ENCODE measurements at regions not wholly inside any gene's neighbourhood (a gene's known extent, or its start where the extent isn't known, plus 50 kb on each side); places are given as distances from the start of the nearest gene placed in this dataset.
A peak's percentile ranks its signal among the peaks of the same experiment; 100 is the strongest.

GRCh38 chr9:129422843-129423192, 198.1 kb downstream of the C9orf50 start:
- Histone ChIP-seq H3K27me3 (replicated peaks in 1 of 7) (no peaks in the 10 kb centered on the region), H3K4me1 (peaks cover 6 to 27% (median 18%) of the 10 kb centered on the region in 6 donors), H3K36me3 (no peaks in the 10 kb centered on the region), H3K9me3 (no peaks in the 10 kb centered on the region), H3K27ac (peak overlapping the region in 7 of 8 donors; percentile 13 to 80 (median 64)), H3K4me3 (no peak overlapping the region)
- WGBS, 5 donors = 9 to 30% (median 23%) methylated on average over 3 to 12 of the region's 12 CpGs
- TF ChIP-seq POLR2A (IDR thresholded peaks at IDR 0.05) (no peak), POLR2AphosphoS5 (IDR thresholded peaks at IDR 0.05) (peak; percentile 39 to 66 (median 64))
- TF ChIP-seq, protein P1, sequence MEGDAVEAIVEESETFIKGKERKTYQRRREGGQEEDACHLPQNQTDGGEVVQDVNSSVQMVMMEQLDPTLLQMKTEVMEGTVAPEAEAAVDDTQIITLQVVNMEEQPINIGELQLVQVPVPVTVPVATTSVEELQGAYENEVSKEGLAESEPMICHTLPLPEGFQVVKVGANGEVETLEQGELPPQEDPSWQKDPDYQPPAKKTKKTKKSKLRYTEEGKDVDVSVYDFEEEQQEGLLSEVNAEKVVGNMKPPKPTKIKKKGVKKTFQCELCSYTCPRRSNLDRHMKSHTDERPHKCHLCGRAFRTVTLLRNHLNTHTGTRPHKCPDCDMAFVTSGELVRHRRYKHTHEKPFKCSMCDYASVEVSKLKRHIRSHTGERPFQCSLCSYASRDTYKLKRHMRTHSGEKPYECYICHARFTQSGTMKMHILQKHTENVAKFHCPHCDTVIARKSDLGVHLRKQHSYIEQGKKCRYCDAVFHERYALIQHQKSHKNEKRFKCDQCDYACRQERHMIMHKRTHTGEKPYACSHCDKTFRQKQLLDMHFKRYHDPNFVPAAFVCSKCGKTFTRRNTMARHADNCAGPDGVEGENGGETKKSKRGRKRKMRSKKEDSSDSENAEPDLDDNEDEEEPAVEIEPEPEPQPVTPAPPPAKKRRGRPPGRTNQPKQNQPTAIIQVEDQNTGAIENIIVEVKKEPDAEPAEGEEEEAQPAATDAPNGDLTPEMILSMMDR (IDR thresholded peaks at IDR 0.05 in 8 of 11, conservative IDR thresholded peaks at IDR 0.05 in 3 of 11) = no peak
- intact Hi-C loops (cut with DNase I; ENCODE audit: low total_unique reads) = no loop called here
- DNase-seq = peak; percentile 88

GRCh38 chr9:129422032-129422842, 198.7 kb downstream of the C9orf50 start:
- Histone ChIP-seq H3K9me3 (no peaks in the 10 kb centered on the region), H3K36me3 (no peaks in the 10 kb centered on the region), H3K4me3 (no peak overlapping the region), H3K27me3 (replicated peaks in 1 of 7) (no peaks in the 10 kb centered on the region), H3K27ac (peak overlapping the region in 6 of 8 donors; percentile 61 to 80 (median 70)), H3K4me1 (peaks cover 6 to 27% (median 20%) of the 10 kb centered on the region in 6 donors)
- no peak for DNase-seq
- intact Hi-C loops (cut with DNase I; ENCODE audit: low total_unique reads) = no loop called here
- TF ChIP-seq POLR2AphosphoS5 (IDR thresholded peaks at IDR 0.05) = no peak
- TF ChIP-seq, protein P1 (IDR thresholded peaks at IDR 0.05 in 8 of 11, conservative IDR thresholded peaks at IDR 0.05 in 3 of 11) = no peak
- TF ChIP-seq POLR2A (IDR thresholded peaks at IDR 0.05) = no peak
- 56 to 67% (median 64%) methylated on average over 11 of the region's 11 CpGs for WGBS, 5 donors

DNA sequence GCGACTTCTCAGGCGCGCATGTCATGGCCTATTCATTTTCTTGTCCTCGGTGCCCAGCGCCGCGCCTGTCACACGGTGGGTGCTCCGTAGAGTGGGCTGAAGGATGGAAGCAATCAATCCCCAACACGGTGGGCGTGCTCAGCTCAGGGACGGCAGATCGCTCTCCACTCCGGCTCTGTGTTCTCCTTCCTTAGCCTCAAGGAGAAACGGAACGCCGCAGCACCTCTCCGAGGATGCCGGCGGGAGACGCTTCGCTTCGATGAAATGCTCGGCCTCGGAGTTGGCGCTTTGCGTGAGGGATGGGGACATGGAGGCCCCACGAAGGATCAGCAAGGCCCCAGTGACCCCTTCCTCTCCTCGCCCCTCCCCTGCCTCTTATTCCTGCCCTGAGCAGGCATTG, 199.5 kb downstream of the C9orf50 start:
- no peak for TF ChIP-seq POLR2AphosphoS5 (IDR thresholded peaks at IDR 0.05)
- no peak for TF ChIP-seq POLR2A (IDR thresholded peaks at IDR 0.05)
- TF ChIP-seq, protein P1 (IDR thresholded peaks at IDR 0.05 in 8 of 11, conservative IDR thresholded peaks at IDR 0.05 in 3 of 11) = no peak
- 91 to 92% (median 92%) methylated on average over 29 of the region's 29 CpGs for WGBS, 5 donors
- Histone ChIP-seq H3K4me3 (no peak overlapping the region), H3K36me3 (no peaks in the 10 kb centered on the region), H3K4me1 (peaks cover 9 to 36% (median 27%) of the 10 kb centered on the region in 6 donors), H3K27ac (no peak overlapping the region), H3K27me3 (replicated peaks in 1 of 7) (no peaks in the 10 kb centered on the region), H3K9me3 (no peaks in the 10 kb centered on the region)
- intact Hi-C loops (cut with DNase I; ENCODE audit: low total_unique reads) = no loop called here
- no peak for DNase-seq

DNA sequence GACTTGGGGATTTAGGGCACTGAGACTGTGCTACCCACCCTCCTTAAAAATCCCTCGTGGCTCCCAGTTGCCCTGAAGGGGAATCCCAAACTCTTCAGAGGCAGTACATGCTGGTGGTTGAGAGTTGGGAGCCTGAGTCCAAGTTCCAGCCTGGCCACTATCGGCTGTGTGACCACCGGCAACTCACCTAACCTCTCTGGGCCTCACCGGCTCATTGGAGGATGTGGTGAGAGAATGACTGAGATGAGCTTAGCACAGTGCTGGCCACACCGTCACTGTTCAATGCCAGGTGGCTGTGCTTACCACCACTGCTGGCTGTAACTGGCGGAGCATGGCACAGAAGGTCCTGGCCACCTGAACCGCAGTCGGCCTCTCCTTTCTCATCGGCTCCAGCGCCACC, 200.2 kb downstream of the C9orf50 start:
- peaks cover 9 to 43% (median 31%) of the 10 kb centered on the region in 6 donors for H3K4me1 ChIP-seq
- H3K27ac ChIP-seq = no peak overlapping the region
- WGBS, 5 donors = 80 to 91% (median 86%) methylated on average over 6 to 10 of the region's 10 CpGs
- H3K4me3 ChIP-seq = no peak overlapping the region
- no peaks in the 10 kb centered on the region for H3K36me3 ChIP-seq
- intact Hi-C loops (cut with DNase I; ENCODE audit: low total_unique reads) = no loop called here
- H3K9me3 ChIP-seq = no peaks in the 10 kb centered on the region
- no peak for DNase-seq
- TF ChIP-seq POLR2A (IDR thresholded peaks at IDR 0.05) = no peak
- no peaks in the 10 kb centered on the region for H3K27me3 ChIP-seq (replicated peaks in 1 of 7)
